ENCODE measurements at regions not wholly inside any gene's neighbourhood (a gene's known extent, or its start where the extent isn't known, plus 50 kb on each side); places are given as distances from the start of the nearest gene placed in this dataset.

DNA sequence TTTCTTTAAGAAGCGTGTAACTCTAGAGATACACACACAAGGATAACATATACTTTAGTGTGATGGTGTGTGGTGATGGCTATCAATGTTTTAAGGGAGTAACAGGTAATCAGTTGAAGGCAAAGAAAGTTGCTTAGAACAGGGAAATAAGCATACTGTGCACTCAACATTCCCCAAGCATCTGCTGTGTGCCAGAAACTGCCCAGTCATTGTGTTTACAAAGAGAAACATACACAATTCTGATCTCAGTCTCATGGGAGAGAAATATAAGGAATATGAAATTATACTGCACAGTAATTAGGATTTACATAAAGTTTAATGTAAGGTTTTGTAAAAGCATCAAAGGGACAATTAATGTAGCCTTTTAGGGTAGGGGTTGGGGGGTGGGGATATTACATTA is 224.1 kb upstream of the TYRP1 start:
- H3K4me3 ChIP-seq (ENCODE audit: control insufficient read depth in 1 of 7, extremely low read depth in 1 of 7, insufficient read depth in 4 of 7, low read depth in 2 of 7, low read length in 6 of 7), result no peak overlapping the region
- no peak overlapping the region for H3K27ac ChIP-seq (ENCODE audit: insufficient read depth in 1 of 2, low read depth in 1 of 2, low read length in 2 of 2, poor library complexity in 1 of 2, severe bottlenecking in 2 of 2)
- CTCF ChIA-PET, result no interaction called here
- no peaks in the 10 kb centered on the region for H3K9me3 ChIP-seq (ENCODE audit: control extremely low read depth in 1 of 5, control insufficient read depth in 4 of 5, insufficient read depth in 2 of 5, low read depth in 1 of 5, low read length in 4 of 5)
- POLR2A ChIA-PET, result no interaction called here
- no peak for DNase-seq
- no CpG with 5 or more reads among the region's 1 CpG for WGBS (ENCODE audit: insufficient coverage)
- H3K36me3 ChIP-seq (ENCODE audit: control insufficient read depth in 4 of 4, insufficient read depth in 4 of 4, low read length in 3 of 4), result no peaks in the 10 kb centered on the region
- no peaks in the 10 kb centered on the region for H3K4me1 ChIP-seq (ENCODE audit: control extremely low read depth in 1 of 4, control insufficient read depth in 4 of 4, insufficient read depth in 4 of 4, low read length in 3 of 4)
- H3K27me3 ChIP-seq (replicated peaks in 2 of 5; ENCODE audit: control insufficient read depth in 4 of 5, insufficient read depth in 5 of 5, low read length in 4 of 5), result peaks cover 0 to 2% (median 0%) of the 10 kb centered on the region in 5 experiments

DNA sequence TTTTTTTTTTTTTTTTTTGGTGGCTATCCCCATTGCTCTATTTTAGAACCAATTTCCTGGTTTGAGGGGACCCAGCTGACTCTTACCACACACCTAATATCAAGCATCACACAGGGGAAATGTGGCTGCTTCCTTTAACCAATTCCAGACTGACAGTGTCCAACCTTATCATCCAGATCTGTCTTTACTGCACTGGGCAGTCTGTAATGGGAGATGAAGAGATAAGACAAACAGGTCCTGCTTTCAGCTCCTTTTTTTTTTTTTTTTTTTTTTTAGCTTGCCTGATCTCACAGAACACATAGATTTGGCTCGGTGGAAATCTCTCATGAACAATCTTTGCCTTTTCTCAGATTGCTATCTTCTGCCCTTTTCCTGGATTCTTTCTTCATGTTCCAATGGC is 198.8 kb upstream of the TYRP1 start:
- DNase-seq, result no peak
- H3K9me3 ChIP-seq (ENCODE audit: control extremely low read depth in 1 of 5, control insufficient read depth in 4 of 5, insufficient read depth in 2 of 5, low read depth in 1 of 5, low read length in 4 of 5), result no peaks in the 10 kb centered on the region
- POLR2A ChIA-PET, result no interaction called here
- CTCF ChIA-PET, result no interaction called here
- H3K27me3 ChIP-seq (replicated peaks in 2 of 5; ENCODE audit: control insufficient read depth in 4 of 5, insufficient read depth in 5 of 5, low read length in 4 of 5), result no peaks in the 10 kb centered on the region
- no peak overlapping the region for H3K27ac ChIP-seq (ENCODE audit: insufficient read depth in 1 of 2, low read depth in 1 of 2, low read length in 2 of 2, poor library complexity in 1 of 2, severe bottlenecking in 2 of 2)
- no peak overlapping the region for H3K4me3 ChIP-seq (ENCODE audit: control insufficient read depth in 1 of 7, extremely low read depth in 1 of 7, insufficient read depth in 4 of 7, low read depth in 2 of 7, low read length in 6 of 7)
- H3K4me1 ChIP-seq (ENCODE audit: control extremely low read depth in 1 of 4, control insufficient read depth in 4 of 4, insufficient read depth in 4 of 4, low read length in 3 of 4), result no peaks in the 10 kb centered on the region
- 40% methylated on average over 1 of the region's 1 CpG for WGBS (ENCODE audit: insufficient coverage)
- no peaks in the 10 kb centered on the region for H3K36me3 ChIP-seq (ENCODE audit: control insufficient read depth in 4 of 4, insufficient read depth in 4 of 4, low read length in 3 of 4)

DNA sequence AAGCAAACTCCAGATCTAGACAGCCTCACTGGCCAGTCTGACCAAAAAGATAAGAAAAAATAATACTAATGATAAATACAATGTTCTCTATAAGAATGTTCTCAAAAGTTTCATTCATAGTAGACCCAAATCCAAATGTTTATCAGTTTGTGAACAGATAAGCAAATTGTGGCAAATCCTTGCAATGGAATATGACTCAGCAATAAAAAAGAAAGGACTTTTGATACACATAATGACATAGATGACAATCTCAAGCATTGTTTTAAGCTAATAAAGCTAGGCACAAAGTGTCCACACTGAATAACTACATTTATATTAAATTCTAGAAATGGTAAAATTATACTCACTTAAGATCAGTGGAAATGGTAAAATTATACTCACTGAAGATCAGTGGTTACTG is 195.4 kb upstream of the TYRP1 start:
- H3K36me3 ChIP-seq (ENCODE audit: control insufficient read depth in 4 of 4, insufficient read depth in 4 of 4, low read length in 3 of 4), result no peaks in the 10 kb centered on the region
- H3K4me1 ChIP-seq (ENCODE audit: control extremely low read depth in 1 of 4, control insufficient read depth in 4 of 4, insufficient read depth in 4 of 4, low read length in 3 of 4), result no peaks in the 10 kb centered on the region
- CTCF ChIA-PET, result no interaction called here
- no peak overlapping the region for H3K4me3 ChIP-seq (ENCODE audit: control insufficient read depth in 1 of 7, extremely low read depth in 1 of 7, insufficient read depth in 4 of 7, low read depth in 2 of 7, low read length in 6 of 7)
- H3K27ac ChIP-seq (ENCODE audit: insufficient read depth in 1 of 2, low read depth in 1 of 2, low read length in 2 of 2, poor library complexity in 1 of 2, severe bottlenecking in 2 of 2), result no peak overlapping the region
- no peak for DNase-seq
- POLR2A ChIA-PET, result no interaction called here
- H3K27me3 ChIP-seq (replicated peaks in 2 of 5; ENCODE audit: control insufficient read depth in 4 of 5, insufficient read depth in 5 of 5, low read length in 4 of 5), result no peaks in the 10 kb centered on the region
- H3K9me3 ChIP-seq (ENCODE audit: control extremely low read depth in 1 of 5, control insufficient read depth in 4 of 5, insufficient read depth in 2 of 5, low read depth in 1 of 5, low read length in 4 of 5), result no peaks in the 10 kb centered on the region

DNA sequence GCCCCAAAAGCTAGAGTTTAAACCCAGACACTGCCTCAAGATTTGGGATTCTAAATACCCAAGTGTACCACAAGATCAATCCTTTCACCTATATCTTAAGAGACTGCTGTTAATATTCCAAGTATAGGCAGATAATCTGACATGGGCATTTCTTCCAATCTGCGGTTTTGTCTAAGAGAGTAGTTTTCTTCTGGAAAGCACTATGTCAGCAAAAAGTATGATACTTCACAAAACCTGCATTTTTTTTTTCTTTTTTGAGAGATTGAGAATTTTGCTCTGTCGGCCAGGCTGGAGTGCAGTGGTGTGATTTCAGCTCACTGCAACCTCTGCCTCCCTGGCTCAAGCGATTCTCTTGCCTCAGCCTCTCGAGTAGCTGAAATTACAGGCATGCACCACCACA is 190.7 kb upstream of the TYRP1 start:
- H3K27me3 ChIP-seq (replicated peaks in 2 of 5; ENCODE audit: control insufficient read depth in 4 of 5, insufficient read depth in 5 of 5, low read length in 4 of 5), result no peaks in the 10 kb centered on the region
- WGBS (ENCODE audit: insufficient coverage), result no CpG with 5 or more reads among the region's 4 CpGs
- CTCF ChIA-PET, result no interaction called here
- no peaks in the 10 kb centered on the region for H3K4me1 ChIP-seq (ENCODE audit: control extremely low read depth in 1 of 4, control insufficient read depth in 4 of 4, insufficient read depth in 4 of 4, low read length in 3 of 4)
- H3K9me3 ChIP-seq (ENCODE audit: control extremely low read depth in 1 of 5, control insufficient read depth in 4 of 5, insufficient read depth in 2 of 5, low read depth in 1 of 5, low read length in 4 of 5), result no peaks in the 10 kb centered on the region
- DNase-seq, result no peak
- no peak overlapping the region for H3K27ac ChIP-seq (ENCODE audit: insufficient read depth in 1 of 2, low read depth in 1 of 2, low read length in 2 of 2, poor library complexity in 1 of 2, severe bottlenecking in 2 of 2)
- no peak overlapping the region for H3K4me3 ChIP-seq (ENCODE audit: control insufficient read depth in 1 of 7, extremely low read depth in 1 of 7, insufficient read depth in 4 of 7, low read depth in 2 of 7, low read length in 6 of 7)
- no peaks in the 10 kb centered on the region for H3K36me3 ChIP-seq (ENCODE audit: control insufficient read depth in 4 of 4, insufficient read depth in 4 of 4, low read length in 3 of 4)
- POLR2A ChIA-PET, result no interaction called here

DNA sequence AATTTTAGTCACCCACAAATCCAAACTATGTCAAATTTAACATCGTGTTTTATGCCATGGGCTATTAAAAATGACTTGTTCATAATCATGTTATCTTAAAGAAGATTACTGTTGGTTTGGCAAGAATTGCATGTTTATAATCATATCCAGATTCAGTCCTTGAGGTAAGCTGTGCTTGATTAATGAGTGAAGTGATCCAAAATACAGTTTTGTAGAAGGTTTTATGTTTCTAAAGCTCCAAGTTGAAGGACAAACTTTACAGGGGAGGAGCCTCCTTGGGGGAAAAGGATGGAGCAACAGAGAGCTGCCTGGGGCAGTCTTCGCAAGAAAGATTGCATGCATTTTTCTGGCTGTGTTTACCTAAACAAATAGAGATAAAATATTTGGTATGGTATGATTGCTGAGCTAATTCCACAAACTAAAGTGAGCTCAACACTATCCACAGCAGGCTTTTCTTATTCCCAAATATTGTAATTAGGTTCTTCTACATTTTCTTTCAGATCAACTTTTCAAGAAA is 189.5 kb upstream of the TYRP1 start:
- Histone ChIP-seq H3K4me1 (ENCODE audit: control extremely low read depth in 1 of 4, control insufficient read depth in 4 of 4, insufficient read depth in 4 of 4, low read length in 3 of 4) (no peaks in the 10 kb centered on the region), H3K9me3 (ENCODE audit: control extremely low read depth in 1 of 5, control insufficient read depth in 4 of 5, insufficient read depth in 2 of 5, low read depth in 1 of 5, low read length in 4 of 5) (no peaks in the 10 kb centered on the region), H3K27me3 (replicated peaks in 2 of 5; ENCODE audit: control insufficient read depth in 4 of 5, insufficient read depth in 5 of 5, low read length in 4 of 5) (no peaks in the 10 kb centered on the region), H3K36me3 (ENCODE audit: control insufficient read depth in 4 of 4, insufficient read depth in 4 of 4, low read length in 3 of 4) (no peaks in the 10 kb centered on the region), H3K4me3 (ENCODE audit: control insufficient read depth in 1 of 7, extremely low read depth in 1 of 7, insufficient read depth in 4 of 7, low read depth in 2 of 7, low read length in 6 of 7) (no peak overlapping the region), H3K27ac (ENCODE audit: insufficient read depth in 1 of 2, low read depth in 1 of 2, low read length in 2 of 2, poor library complexity in 1 of 2, severe bottlenecking in 2 of 2) (no peak overlapping the region)
- DNase-seq, result no peak
- CTCF ChIA-PET, result no interaction called here
- POLR2A ChIA-PET, result no interaction called here
- WGBS (ENCODE audit: insufficient coverage), result no CpG with 5 or more reads among the region's 2 CpGs

DNA sequence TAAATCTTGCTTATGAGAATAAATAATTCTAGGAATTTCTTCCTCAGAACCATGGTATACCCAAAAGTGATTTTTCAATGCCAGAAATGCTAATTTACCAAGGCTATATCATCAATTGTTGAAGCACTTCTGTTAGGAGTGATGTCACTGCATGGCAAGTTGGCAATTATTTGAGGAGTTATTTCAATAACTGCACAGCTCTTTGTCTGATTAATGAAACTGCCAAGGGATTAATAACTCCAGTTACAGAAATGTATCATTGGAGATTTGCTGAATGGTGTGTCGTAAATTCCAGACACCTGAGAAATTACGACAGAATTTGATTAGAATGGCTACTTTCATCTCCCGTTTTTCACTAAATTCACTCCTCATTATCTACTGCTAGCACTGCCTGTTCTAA is 182.6 kb upstream of the TYRP1 start:
- CTCF ChIA-PET, result no interaction called here

DNA sequence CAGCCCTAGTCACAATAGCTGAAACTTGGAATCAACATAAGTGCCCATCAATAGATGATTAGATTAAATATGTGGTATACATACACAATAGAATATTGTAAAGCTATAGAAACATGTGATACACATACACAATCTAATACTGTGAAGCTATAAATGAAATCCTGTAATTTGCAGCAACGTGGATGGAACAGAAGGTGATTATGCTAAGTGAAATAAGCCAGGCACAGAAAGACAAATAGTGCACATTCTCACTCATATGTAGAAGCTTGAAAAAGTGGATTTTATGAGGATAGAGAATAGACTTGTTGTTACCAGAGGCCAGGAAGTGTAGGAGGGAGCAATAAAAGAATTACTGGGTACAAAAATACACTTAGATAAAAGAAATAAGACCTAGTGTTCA is 181.5 kb upstream of the TYRP1 start:
- H3K27me3 ChIP-seq (replicated peaks in 2 of 5; ENCODE audit: control insufficient read depth in 4 of 5, insufficient read depth in 5 of 5, low read length in 4 of 5), result no peaks in the 10 kb centered on the region
- H3K9me3 ChIP-seq (ENCODE audit: control extremely low read depth in 1 of 5, control insufficient read depth in 4 of 5, insufficient read depth in 2 of 5, low read depth in 1 of 5, low read length in 4 of 5), result no peaks in the 10 kb centered on the region
- H3K4me1 ChIP-seq (ENCODE audit: control extremely low read depth in 1 of 4, control insufficient read depth in 4 of 4, insufficient read depth in 4 of 4, low read length in 3 of 4), result no peaks in the 10 kb centered on the region
- no peak overlapping the region for H3K4me3 ChIP-seq (ENCODE audit: control insufficient read depth in 1 of 7, extremely low read depth in 1 of 7, insufficient read depth in 4 of 7, low read depth in 2 of 7, low read length in 6 of 7)
- ChIA-PET CTCF (no interaction called here), POLR2A (no interaction called here)
- H3K36me3 ChIP-seq (ENCODE audit: control insufficient read depth in 4 of 4, insufficient read depth in 4 of 4, low read length in 3 of 4), result no peaks in the 10 kb centered on the region
- no peak overlapping the region for H3K27ac ChIP-seq (ENCODE audit: insufficient read depth in 1 of 2, low read depth in 1 of 2, low read length in 2 of 2, poor library complexity in 1 of 2, severe bottlenecking in 2 of 2)
- no CpG with 5 or more reads among the region's 1 CpG for WGBS (ENCODE audit: insufficient coverage)
- no peak for DNase-seq

More for the DNA sequence above, 182.6 kb upstream of the TYRP1 start:
- Histone ChIP-seq H3K27ac (ENCODE audit: insufficient read depth in 1 of 2, low read depth in 1 of 2, low read length in 2 of 2, poor library complexity in 1 of 2, severe bottlenecking in 2 of 2) (no peak overlapping the region), H3K4me1 (ENCODE audit: control extremely low read depth in 1 of 4, control insufficient read depth in 4 of 4, insufficient read depth in 4 of 4, low read length in 3 of 4) (no peaks in the 10 kb centered on the region), H3K9me3 (ENCODE audit: control extremely low read depth in 1 of 5, control insufficient read depth in 4 of 5, insufficient read depth in 2 of 5, low read depth in 1 of 5, low read length in 4 of 5) (no peaks in the 10 kb centered on the region), H3K36me3 (ENCODE audit: control insufficient read depth in 4 of 4, insufficient read depth in 4 of 4, low read length in 3 of 4) (no peaks in the 10 kb centered on the region), H3K4me3 (ENCODE audit: control insufficient read depth in 1 of 7, extremely low read depth in 1 of 7, insufficient read depth in 4 of 7, low read depth in 2 of 7, low read length in 6 of 7) (no peak overlapping the region), H3K27me3 (replicated peaks in 2 of 5; ENCODE audit: control insufficient read depth in 4 of 5, insufficient read depth in 5 of 5, low read length in 4 of 5) (no peaks in the 10 kb centered on the region)
- WGBS (ENCODE audit: insufficient coverage), result 100% methylated on average over 2 of the region's 3 CpGs
- POLR2A ChIA-PET, result no interaction called here
- no peak for DNase-seq
